Esophagus muscularis mucosa (tissue), 4 donors: ENCODE measurements at regions not wholly inside any gene's neighbourhood (a gene's known extent, or its start where the extent isn't known, plus 50 kb on each side); places are given as distances from the start of the nearest gene placed in this dataset.

Experiments used
- DNase-seq: peaks from one replicate; pipeline ENCODE4 v3.0.0-alpha.2; 2017; ENCODE audit errors: extremely low spot score
- H3K27ac ChIP-seq, 4 donors: fragments of 200-600 bp; sonication (generic); replicated peaks in 1 of 4; 1 replicate in 3 of 4; 2 replicates in 1 of 4; pipeline ENCODE4 v1.5.1; 2016 to 2019; ENCODE audit warnings: mild to moderate bottlenecking in 1 of 4
- H3K27me3 ChIP-seq, 4 donors: fragments of 200-600 bp; sonication (generic); one replicate each; pipeline versions ENCODE4 v1.5.1 to v1.6.0; 2016 to 2019
- H3K36me3 ChIP-seq, 4 donors: fragments of 200-600 bp; sonication (generic); one replicate each; pipeline ENCODE4 v1.5.1; 2016 to 2019
- H3K4me1 ChIP-seq, 4 donors: fragments of 200-600 bp; sonication (generic); one replicate each; pipeline ENCODE4 v1.5.1; 2016 to 2019
- H3K4me3 ChIP-seq, 4 donors: fragments of 200-600 bp; sonication (generic); 1 replicate in 2 of 4; 2 replicates in 2 of 4; pipeline ENCODE4 v1.5.1; 2016 to 2019; ENCODE audit warnings: mild to moderate bottlenecking in 4 of 4, moderate library complexity in 1 of 4
- H3K9me3 ChIP-seq, 4 donors: fragments of 200-600 bp; sonication (generic); 1 replicate in 3 of 4; 2 replicates in 1 of 4; pipeline ENCODE4 v1.5.1; 2016 to 2019
- CTCF ChIP-seq, 3 experiments: fragments of 200-600 bp in 2 of 3; fragments of 450-650 bp in 1 of 3; sonication (generic) in 2 of 3; IDR thresholded peaks; one replicate each; pipeline ENCODE4 v1.5.1; 2017 to 2019; ENCODE audit warnings: antibody characterized with exemption in 3 of 3, mild to moderate bottlenecking in 2 of 3, moderate library complexity in 1 of 3
- EP300 ChIP-seq: sonication (generic); formaldehyde crosslinking; IDR thresholded peaks from one replicate; pipeline ENCODE4 v1.6.1; 2017; ENCODE audit warnings: antibody characterized with exemption
- POLR2A ChIP-seq: fragments of 450-650 bp; IDR thresholded peaks from one replicate; pipeline ENCODE4 v1.6.1; 2017; ENCODE audit warnings: antibody characterized with exemption, moderate library complexity, mild to moderate bottlenecking, low read depth
- POLR2AphosphoS5 ChIP-seq, 2 donors: sonication (generic); formaldehyde crosslinking; IDR thresholded peaks; one replicate each; pipeline ENCODE4 v1.6.1; 2017; ENCODE audit warnings: antibody characterized with exemption in 2 of 2
- WGBS: methylation state at CpG from one replicate; pipeline ENCODE4 v1.1.5; 2018; 5-methylcytosine and 5-hydroxymethylcytosine counted together
- intact Hi-C: fragments of 100-400 bp; cut with DNase I; formaldehyde crosslinking; loops from one replicate; pipeline ENCODE4 v1.15.1; 2023

GRCh38 chr2:84202166-84202565 is 256.9 kb downstream of the SUCLG1 start:
- Histone ChIP-seq H3K4me3 (no peak overlapping the region), H3K9me3 (no peaks in the 10 kb centered on the region)
- 87% methylated on average over 4 of the region's 4 CpGs for WGBS

GRCh38 chr2:84201158-84201557 is 257.9 kb downstream of the SUCLG1 start:
- Histone ChIP-seq H3K4me1 (no peaks in the 10 kb centered on the region), H3K36me3 (no peaks in the 10 kb centered on the region), H3K27me3 (no peaks in the 10 kb centered on the region), H3K9me3 (no peaks in the 10 kb centered on the region), H3K4me3 (no peak overlapping the region), H3K27ac (no peak overlapping the region)
- no peak for TF ChIP-seq CTCF (IDR thresholded peaks at IDR 0.05)
- no peak for TF ChIP-seq EP300
- intact Hi-C loops = no loop called here
- DNase-seq = no peak
- WGBS = 77% methylated on average over 5 of the region's 5 CpGs

More at GRCh38 chr2:84202166-84202565, 256.9 kb downstream of the SUCLG1 start:
- TF ChIP-seq POLR2AphosphoS5 (IDR thresholded peaks at IDR 0.05) = no peak
- no peak for TF ChIP-seq POLR2A
- TF ChIP-seq CTCF (IDR thresholded peaks at IDR 0.05) = no peak
- no peak for TF ChIP-seq EP300
- Histone ChIP-seq H3K36me3 (no peaks in the 10 kb centered on the region), H3K27me3 (no peaks in the 10 kb centered on the region), H3K27ac (no peak overlapping the region), H3K4me1 (no peaks in the 10 kb centered on the region)
- DNase-seq = no peak
- intact Hi-C loops = no loop called here

GRCh38 chr2:84197901-84198300 is 261.2 kb downstream of the SUCLG1 start:
- whole genome bisulfite sequencing = 86% methylated on average over 1 of the region's 1 CpG
- TF ChIP-seq EP300 = no peak
- TF ChIP-seq POLR2AphosphoS5 (IDR thresholded peaks at IDR 0.05) = no peak
- TF ChIP-seq POLR2A = no peak
- no peak for TF ChIP-seq CTCF (IDR thresholded peaks at IDR 0.05)
- Histone ChIP-seq H3K4me1 (no peaks in the 10 kb centered on the region), H3K9me3 (no peaks in the 10 kb centered on the region), H3K36me3 (no peaks in the 10 kb centered on the region), H3K27me3 (no peaks in the 10 kb centered on the region), H3K27ac (no peak overlapping the region), H3K4me3 (no peak overlapping the region)
- intact Hi-C loops = no loop called here
- no peak for DNase-seq

- no peaks in the 10 kb centered on the region for H3K4me1 ChIP-seq
- H3K4me3 ChIP-seq = no peak overlapping the region
- no peak overlapping the region for H3K27ac ChIP-seq
- DNase-seq = no peak
- 70% methylated on average over 3 of the region's 3 CpGs for WGBS
- no peaks in the 10 kb centered on the region for H3K9me3 ChIP-seq
- H3K27me3 ChIP-seq = no peaks in the 10 kb centered on the region
- TF ChIP-seq CTCF (IDR thresholded peaks at IDR 0.05) (no peak), POLR2AphosphoS5 (IDR thresholded peaks at IDR 0.05) (no peak)
- H3K36me3 ChIP-seq = no peaks in the 10 kb centered on the region
- intact Hi-C loops = no loop called here
Measured at GRCh38 chr2:84194949-84195644, 264.0 kb downstream of the SUCLG1 start.

- TF ChIP-seq POLR2A (no peak), EP300 (no peak), POLR2AphosphoS5 (IDR thresholded peaks at IDR 0.05) (no peak), CTCF (IDR thresholded peaks at IDR 0.05) (no peak)
Measured at GRCh38 chr2:84194181-84194580, 264.9 kb downstream of the SUCLG1 start.

More at GRCh38 chr2:84194181-84194580, 264.9 kb downstream of the SUCLG1 start:
- intact Hi-C loops = no loop called here
- 93% methylated on average over 2 of the region's 2 CpGs for whole genome bisulfite sequencing
- no peak overlapping the region for H3K4me3 ChIP-seq
- H3K36me3 ChIP-seq = no peaks in the 10 kb centered on the region
- DNase-seq = no peak
- H3K27me3 ChIP-seq = no peaks in the 10 kb centered on the region
- no peak overlapping the region for H3K27ac ChIP-seq
- no peaks in the 10 kb centered on the region for H3K4me1 ChIP-seq
- no peaks in the 10 kb centered on the region for H3K9me3 ChIP-seq
